Fibroblast of lung (primary cell): ENCODE measurements at regions not wholly inside any gene's neighbourhood (a gene's known extent, or its start where the extent isn't known, plus 50 kb on each side); places are given as distances from the start of the nearest gene placed in this dataset.
"Not testable (repeated sequence)": the region's sequence is repeated elsewhere in the genome, so short reads cannot be mapped to it uniquely, and the experiment has no call there.

ENCODE experiments used
- DNase-seq, 2 donors: peaks; one replicate each; pipeline versions ENCODE4 v3.0.0 to v3.0.0-alpha.2; 2010; ENCODE audit warnings: low read depth in 2 of 2
- H2AFZ ChIP-seq: 2 replicates; pipeline ENCODE4 v1.5.1; 2012; ENCODE audit warnings: low read length, control low read depth, inconsistent platforms
- H3K27ac ChIP-seq: 2 replicates; pipeline ENCODE4 v1.5.1; 2011; ENCODE audit warnings: low read length, control low read depth; ENCODE audit not compliant: insufficient read depth
- H3K27me3 ChIP-seq: 2 replicates; pipeline ENCODE4 v1.5.1; 2011; ENCODE audit warnings: mild to moderate bottlenecking, low read length; ENCODE audit not compliant: control insufficient read depth, insufficient read depth
- H3K36me3 ChIP-seq: 2 replicates; pipeline ENCODE4 v1.5.1; 2011; ENCODE audit warnings: low read length; ENCODE audit not compliant: control insufficient read depth, insufficient read depth
- H3K4me1 ChIP-seq: 2 replicates; pipeline ENCODE4 v1.5.1; 2011; ENCODE audit warnings: low read length; ENCODE audit not compliant: control insufficient read depth, insufficient read depth; ENCODE audit errors: extremely low read depth
- H3K4me2 ChIP-seq: 2 replicates; pipeline ENCODE4 v1.5.1; 2011; ENCODE audit warnings: low read length, control low read depth; ENCODE audit not compliant: insufficient read depth; ENCODE audit errors: extremely low read depth
- H3K4me3 ChIP-seq, 4 experiments: fragments of 200-600 bp in 1 of 4; sonication (generic) in 1 of 4; replicated peaks in 1 of 4; 2 replicates each; pipeline ENCODE4 v1.5.1; 2011 to 2016; ENCODE audit warnings: low read length in 4 of 4, low read depth in 3 of 4, mild to moderate bottlenecking in 3 of 4, control low read depth in 2 of 4, inconsistent platforms in 1 of 4, mixed read lengths in 1 of 4; ENCODE audit not compliant: insufficient read depth in 1 of 4; ENCODE audit errors: control extremely low read depth in 1 of 4
- H3K79me2 ChIP-seq: 2 replicates; pipeline ENCODE4 v1.5.1; 2012; ENCODE audit warnings: mild to moderate bottlenecking, low read length, inconsistent platforms; ENCODE audit not compliant: control insufficient read depth, insufficient read depth
- H3K9ac ChIP-seq: 2 replicates; pipeline ENCODE4 v1.5.1; 2011; ENCODE audit warnings: mild to moderate bottlenecking, low read length, control low read depth; ENCODE audit not compliant: insufficient read depth
- H3K9me3 ChIP-seq: 2 replicates; pipeline ENCODE4 v1.5.1; 2012; ENCODE audit warnings: low read depth, low read length; ENCODE audit not compliant: control insufficient read depth, insufficient read depth
- H4K20me1 ChIP-seq: 2 replicates; pipeline ENCODE4 v1.5.1; 2011; ENCODE audit warnings: low read length; ENCODE audit not compliant: control insufficient read depth, insufficient read depth; ENCODE audit errors: extremely low read depth
- CTCF ChIP-seq, 2 donors: IDR thresholded peaks in 1 of 2; conservative IDR thresholded peaks in 1 of 2; 1 replicate in 1 of 2; 2 replicates in 1 of 2; pipeline ENCODE4 v1.5.1; 2011 to 2012; ENCODE audit warnings: low read length in 2 of 2, control low read depth in 1 of 2, inconsistent platforms in 1 of 2, low read depth in 1 of 2, mild to moderate bottlenecking in 1 of 2

GRCh38 chr15:101876031-101876430, 64.0 kb downstream of the OR4F15 start:
- H3K4me1 ChIP-seq, H3K79me2 ChIP-seq, H4K20me1 ChIP-seq, H3K36me3 ChIP-seq, H3K9ac ChIP-seq, H3K4me2 ChIP-seq, H3K27ac ChIP-seq, H2AFZ ChIP-seq, DNase-seq, H3K4me3 ChIP-seq, H3K27me3 ChIP-seq, H3K9me3 ChIP-seq: not testable (repeated sequence)

GRCh38 chr15:101877649-101878048, 65.6 kb downstream of the OR4F15 start:
- not testable (repeated sequence) for H3K9ac ChIP-seq, H3K27ac ChIP-seq, H2AFZ ChIP-seq, H3K79me2 ChIP-seq, H4K20me1 ChIP-seq, H3K4me3 ChIP-seq, H3K9me3 ChIP-seq, H3K27me3 ChIP-seq, H3K4me1 ChIP-seq, H3K36me3 ChIP-seq, H3K4me2 ChIP-seq
- peak; percentile 11 to 18 for TF ChIP-seq CTCF (conservative IDR thresholded peaks at IDR 0.05 in 1 of 2, IDR thresholded peaks at IDR 0.05 in 1 of 2; ENCODE audit: low read depth in 1 of 2, low read length in 2 of 2)
- DNase-seq: peak; percentile 1 to 4

- not testable (repeated sequence) for H2AFZ ChIP-seq, H3K9ac ChIP-seq, H3K4me1 ChIP-seq, H3K4me2 ChIP-seq, H3K79me2 ChIP-seq, H3K4me3 ChIP-seq, H3K27me3 ChIP-seq, H4K20me1 ChIP-seq, H3K9me3 ChIP-seq, H3K27ac ChIP-seq, DNase-seq, H3K36me3 ChIP-seq
Measured at GRCh38 chr15:101912349-101913287, 100.6 kb downstream of the OR4F15 start.

GRCh38 chr15:101924554-101924953, 112.6 kb downstream of the OR4F15 start:
- H3K9ac ChIP-seq, H3K79me2 ChIP-seq, H3K36me3 ChIP-seq, H3K27me3 ChIP-seq, H2AFZ ChIP-seq, H3K9me3 ChIP-seq, H4K20me1 ChIP-seq, H3K27ac ChIP-seq, H3K4me3 ChIP-seq, DNase-seq, H3K4me1 ChIP-seq, H3K4me2 ChIP-seq: not testable (repeated sequence)

GRCh38 chr15:101934506-101934905, 122.5 kb downstream of the OR4F15 start:
- not testable (repeated sequence) for H3K9me3 ChIP-seq, H2AFZ ChIP-seq, H3K4me1 ChIP-seq

GRCh38 chr15:101937362-101937761, 125.4 kb downstream of the OR4F15 start:
- H3K4me3 ChIP-seq, H3K4me1 ChIP-seq, H2AFZ ChIP-seq, H3K9ac ChIP-seq, H3K79me2 ChIP-seq, H3K27me3 ChIP-seq, H3K36me3 ChIP-seq, H4K20me1 ChIP-seq, H3K27ac ChIP-seq, H3K9me3 ChIP-seq, DNase-seq, H3K4me2 ChIP-seq: not testable (repeated sequence)

More at GRCh38 chr15:101934506-101934905, 122.5 kb downstream of the OR4F15 start:
- not testable (repeated sequence) for DNase-seq, H3K4me2 ChIP-seq, H3K4me3 ChIP-seq, H3K9ac ChIP-seq, H4K20me1 ChIP-seq, H3K36me3 ChIP-seq, H3K27me3 ChIP-seq, H3K79me2 ChIP-seq, H3K27ac ChIP-seq
